NCI-H1092 (cell line): ENCODE measurements at regions not wholly inside any gene's neighbourhood (a gene's known extent, or its start where the extent isn't known, plus 50 kb on each side); places are given as distances from the start of the nearest gene placed in this dataset.

Experiments
- DNase-seq: peaks from one replicate; lab custom pipeline; 2025; lab: John Stamatoyannopoulos, UW

DNA sequence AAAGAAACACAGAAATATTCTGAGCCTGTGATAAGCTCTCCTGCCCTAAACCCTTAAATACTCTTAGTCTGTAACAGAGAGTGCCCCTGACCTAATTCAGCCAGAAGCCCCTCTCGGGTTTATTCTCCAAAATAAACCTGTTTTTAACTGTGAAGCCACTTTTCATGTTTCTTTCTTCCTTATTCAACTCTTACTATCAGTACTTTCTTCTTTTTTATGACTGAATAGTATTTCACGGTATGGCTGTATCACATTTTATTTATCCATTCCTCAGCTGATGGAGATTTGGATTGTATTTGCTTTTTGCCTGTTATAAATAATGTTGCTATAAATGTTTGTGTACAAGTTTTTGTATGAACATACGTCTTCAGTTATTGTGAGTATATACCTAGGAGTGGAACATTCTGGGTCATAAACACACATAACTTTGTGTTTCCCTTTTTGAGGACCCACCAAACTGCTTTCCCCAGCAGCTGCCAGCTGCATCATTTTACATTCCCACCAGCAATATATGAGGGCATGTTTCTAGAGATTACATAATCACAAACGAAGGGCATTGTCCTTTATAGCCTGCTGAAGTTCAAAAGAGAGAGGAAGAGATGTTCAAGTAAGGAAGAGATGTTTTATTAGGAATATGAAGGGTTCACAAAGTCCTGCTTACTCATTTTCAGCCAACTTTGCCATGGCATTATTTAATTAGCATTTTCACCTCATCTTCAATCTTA, 199.4 kb upstream of the NUDT4 start:
- DNase-seq = no peak

DNA sequence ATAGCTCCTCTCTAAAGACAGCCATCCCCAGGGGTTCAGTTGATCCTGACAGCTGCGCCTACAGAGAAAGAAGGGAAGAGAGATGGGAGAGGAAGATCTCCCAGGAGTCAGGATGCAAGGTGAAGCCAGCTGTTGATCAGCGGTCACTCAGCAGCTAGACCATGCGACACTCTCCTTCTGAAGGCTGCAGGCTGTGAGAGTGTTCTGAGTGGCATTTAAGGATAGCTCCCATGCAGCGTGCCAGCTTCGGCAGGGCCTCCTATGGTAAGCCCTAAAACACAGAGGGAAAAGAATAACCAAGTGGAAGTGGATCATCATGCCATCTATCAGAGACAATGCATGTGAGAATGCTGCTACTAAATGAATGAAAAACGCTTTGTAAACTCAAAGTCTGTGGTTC, 197.9 kb upstream of the NUDT4 start:
- DNase-seq = no peak

DNA sequence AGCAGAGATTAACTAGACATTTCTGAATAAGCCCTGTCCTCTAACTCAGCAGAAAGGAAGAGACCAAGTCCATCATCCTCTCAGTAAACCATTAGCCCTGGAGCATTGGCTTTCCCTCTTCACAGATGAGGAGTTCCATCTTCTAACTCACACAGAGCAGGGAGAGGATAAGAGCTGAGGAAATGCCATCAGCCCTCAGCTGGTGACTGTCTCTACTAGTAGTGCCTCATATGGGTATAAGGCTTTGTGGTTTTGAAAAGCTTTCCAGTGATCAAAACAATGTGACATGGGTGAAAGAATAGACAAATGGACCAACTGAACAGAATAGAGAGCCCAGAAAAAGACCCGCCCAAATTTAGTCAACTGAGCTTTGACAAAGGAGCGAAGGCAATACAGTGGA, 197.2 kb upstream of the NUDT4 start:
- no peak for DNase-seq

DNA sequence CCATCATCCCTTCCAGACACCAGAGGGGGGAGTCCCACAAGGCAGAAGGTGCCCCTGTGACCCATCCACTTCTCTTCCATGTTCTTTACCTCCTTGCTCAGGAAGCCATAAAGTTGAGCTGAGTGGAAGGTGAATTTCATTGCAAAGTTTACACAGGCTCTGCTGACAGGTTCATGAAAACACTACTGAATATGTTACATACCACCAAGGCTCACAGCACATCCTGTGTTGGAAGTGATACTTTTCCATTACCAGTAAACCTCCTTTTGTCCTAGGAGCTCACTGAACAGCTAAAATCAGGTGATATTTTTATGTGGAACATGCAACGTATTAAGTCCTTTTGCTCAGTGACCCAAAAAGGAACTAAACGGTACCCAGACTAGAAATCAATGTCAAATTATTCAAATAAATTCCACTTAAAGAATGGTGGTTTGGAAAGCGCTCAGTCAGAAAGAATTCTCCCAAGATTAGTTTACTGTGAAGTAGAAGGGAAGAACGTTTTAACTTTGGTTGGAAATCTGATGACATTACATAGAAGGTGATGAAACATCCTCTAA, 196.2 kb upstream of the NUDT4 start:
- DNase-seq = no peak

DNA sequence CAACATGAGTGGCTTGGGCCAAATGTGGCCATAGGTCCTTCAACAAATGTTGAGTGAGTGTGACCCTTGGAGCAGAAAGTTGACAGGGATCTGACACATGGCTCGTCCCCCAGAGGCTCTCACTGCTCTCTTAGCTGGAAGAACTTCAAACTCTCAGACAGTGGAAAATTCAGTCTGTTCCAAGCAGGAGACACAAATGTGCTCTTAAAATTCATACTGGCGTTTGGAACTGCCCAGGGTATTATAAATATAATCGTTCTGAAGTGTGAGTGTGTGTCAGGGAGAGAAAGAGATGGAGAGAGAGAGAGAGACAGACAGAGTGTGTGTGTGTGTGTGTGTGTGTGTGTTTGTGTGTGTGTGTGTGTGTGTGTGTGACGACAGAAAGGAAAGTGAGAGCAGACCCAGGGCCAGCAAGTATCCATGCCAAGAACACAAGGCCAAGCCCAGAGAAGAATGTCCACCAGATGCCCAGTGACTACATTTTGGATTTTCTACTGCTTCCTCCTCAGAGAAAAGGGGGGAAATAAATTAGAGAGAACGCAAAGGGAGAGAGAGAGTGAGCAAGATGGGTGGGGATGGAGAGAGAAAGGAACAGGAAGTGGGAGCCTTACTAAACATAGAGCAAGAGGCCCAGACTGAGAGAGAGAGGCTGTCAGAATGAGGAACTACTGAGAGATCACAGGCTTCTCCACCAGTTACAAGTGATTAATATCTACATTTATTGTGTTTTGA, 193.6 kb upstream of the NUDT4 start:
- no peak for DNase-seq

DNA sequence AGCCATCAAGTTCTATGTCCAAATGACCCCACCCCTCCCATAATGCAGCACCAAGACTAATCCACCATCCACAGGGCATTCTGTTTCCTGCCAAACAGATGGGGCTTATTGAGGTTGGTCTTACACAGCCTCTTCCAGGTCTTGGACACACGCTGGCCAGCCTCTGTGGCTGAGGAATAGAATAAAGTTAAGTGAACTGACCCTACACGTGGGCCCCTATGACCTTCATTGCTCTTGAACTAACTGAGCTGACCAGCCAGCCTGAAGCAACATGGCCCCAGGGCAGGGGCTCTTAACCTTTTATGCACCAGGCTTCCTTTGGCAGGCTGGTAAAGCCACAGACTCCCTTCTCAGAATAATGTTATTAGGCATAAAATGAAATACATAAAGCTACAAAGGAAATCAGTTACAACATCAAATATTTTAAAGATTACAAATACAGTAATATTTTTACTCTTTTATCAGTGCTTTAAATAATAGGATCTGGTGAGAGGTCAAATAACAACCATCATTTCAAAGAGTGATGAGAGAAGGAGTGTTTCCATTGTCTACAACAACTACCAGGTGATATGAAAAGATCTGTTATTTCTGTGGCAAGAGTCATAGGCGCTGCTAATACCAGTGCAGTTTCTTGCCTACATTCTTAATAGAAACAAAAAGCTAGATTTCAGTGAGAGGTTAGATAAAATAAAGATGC, 192.9 kb upstream of the NUDT4 start:
- DNase-seq = no peak

DNA sequence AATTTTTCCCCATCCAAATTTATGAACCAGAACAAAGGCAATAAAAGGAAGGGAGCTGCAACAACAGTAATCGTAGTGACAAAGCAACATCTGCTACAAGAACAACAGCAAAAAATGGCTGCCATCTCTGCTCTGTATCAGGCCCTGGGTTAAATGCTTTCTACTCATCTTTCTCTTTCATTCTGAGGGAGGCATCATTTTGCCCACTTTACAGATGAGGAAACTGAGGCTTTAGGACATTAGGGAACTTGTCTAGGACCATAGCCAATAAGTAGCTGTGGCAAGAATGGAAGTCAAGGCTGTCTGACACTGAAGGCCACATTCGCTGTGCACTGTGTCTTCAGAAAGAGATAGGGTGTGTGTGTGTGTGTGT, 192.4 kb upstream of the NUDT4 start:
- DNase-seq = no peak

DNA sequence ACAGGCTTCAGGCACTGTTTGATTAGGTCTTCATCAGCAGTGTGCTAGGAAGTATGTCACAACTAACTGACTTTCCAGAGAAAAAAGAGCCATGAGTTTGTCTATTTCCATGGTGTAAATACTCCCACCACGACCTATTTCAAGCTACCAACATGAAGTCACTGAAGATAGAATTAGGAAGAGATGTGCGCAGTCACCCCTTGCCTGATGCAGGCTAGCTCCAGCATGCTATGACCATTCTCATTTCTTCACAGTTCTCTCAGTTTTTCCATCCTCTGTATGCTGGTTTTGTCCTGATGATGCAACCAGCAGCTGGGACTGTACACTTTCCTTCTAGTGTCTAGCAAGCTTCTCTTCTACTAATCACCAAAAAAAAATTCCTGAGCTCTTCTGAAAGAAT, 191.6 kb upstream of the NUDT4 start:
- no peak for DNase-seq

DNA sequence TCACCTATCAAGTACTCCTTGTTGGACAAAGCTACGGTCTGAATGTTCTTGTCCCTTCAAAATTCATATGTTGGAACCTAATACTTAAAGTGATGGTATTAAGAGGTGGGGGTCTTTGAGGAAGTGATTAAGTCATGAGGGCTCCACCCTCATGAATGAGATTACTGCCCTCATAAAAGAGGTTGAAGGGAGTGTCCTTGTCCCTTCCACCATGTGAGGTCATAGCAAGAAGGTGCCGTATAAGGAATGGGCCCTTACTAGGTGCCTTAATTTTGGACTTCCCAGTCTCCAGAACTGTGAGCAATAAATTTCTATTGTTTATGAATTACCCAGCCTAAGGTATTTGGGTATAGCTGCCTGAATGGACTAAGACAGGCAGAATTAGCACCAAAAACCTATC, 191.1 kb upstream of the NUDT4 start:
- no peak for DNase-seq

DNA sequence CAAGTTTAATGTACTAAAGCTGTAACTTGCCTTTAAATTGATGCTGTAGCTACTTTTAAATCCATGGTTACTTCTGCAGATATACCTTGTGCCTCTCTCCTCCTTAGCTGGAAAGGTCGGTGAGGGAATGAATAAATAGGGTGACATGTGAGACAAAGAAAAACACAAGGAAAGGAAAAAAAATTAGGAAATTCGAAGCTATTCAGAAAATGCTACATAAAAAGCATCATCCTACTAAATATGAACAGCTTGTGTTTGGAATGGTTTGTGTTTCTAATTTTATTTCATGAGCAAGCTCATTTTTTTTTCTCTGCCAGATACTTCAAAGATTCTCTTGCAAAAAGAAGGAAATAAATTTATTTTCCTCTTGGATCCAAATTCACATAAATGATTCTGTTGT, 186.3 kb upstream of the NUDT4 start:
- DNase-seq = no peak

DNA sequence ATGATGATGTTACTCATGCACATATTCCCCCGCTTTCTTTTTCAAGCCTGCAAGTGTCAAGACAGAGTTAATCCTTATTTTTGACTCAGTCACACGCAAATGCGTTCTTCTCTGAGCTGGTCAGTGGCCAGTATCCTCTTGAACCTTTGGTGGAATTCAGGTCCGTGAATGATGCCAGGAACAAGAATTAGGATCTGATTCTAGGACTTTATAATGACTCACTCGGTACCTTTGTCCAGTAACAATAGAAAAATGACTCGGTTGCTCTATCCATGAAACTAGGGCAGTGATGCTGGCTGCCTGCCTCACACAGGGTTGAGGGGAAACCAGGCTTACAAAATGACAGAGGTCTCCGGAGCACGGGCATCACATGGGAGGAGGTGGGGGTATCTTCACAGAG, 185.8 kb upstream of the NUDT4 start:
- no peak for DNase-seq

DNA sequence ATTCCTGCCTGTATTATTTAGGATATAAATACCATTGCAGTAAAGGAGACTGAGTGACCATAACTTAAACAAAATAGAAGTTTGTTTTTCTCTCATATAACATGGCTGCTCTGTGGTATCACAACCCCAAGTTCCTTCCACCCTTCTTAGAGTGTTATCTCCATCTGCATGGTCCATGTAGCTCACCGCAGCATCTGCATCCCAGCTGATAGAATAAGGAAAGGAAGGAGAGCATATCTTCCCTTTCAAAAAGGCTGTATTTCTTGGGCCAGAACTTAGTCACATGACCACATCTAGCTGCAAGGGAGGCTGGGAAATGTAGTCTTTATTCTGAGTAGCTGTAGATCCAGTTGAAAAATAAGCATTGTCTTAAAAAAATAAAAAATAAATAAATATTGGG, 184.8 kb upstream of the NUDT4 start:
- no peak for DNase-seq

DNA sequence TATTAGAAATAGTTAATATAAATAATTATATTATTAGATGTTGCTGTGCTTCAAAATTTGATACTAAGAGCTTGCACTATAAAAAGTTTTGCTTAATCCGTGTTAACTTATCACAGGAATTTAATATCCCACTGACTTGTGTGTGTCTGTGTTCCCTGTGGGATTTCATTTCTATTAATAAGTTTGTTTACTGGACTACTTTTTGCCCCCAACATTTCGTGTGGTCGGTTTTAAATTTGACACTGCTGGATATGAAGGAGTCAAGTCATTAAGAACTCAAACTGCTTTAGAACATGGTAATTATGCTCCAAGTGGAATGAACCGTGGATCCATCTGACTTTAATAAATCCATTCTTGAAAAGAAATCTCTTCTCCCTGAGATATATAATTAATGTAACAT, 182.2 kb upstream of the NUDT4 start:
- DNase-seq = no peak

DNA sequence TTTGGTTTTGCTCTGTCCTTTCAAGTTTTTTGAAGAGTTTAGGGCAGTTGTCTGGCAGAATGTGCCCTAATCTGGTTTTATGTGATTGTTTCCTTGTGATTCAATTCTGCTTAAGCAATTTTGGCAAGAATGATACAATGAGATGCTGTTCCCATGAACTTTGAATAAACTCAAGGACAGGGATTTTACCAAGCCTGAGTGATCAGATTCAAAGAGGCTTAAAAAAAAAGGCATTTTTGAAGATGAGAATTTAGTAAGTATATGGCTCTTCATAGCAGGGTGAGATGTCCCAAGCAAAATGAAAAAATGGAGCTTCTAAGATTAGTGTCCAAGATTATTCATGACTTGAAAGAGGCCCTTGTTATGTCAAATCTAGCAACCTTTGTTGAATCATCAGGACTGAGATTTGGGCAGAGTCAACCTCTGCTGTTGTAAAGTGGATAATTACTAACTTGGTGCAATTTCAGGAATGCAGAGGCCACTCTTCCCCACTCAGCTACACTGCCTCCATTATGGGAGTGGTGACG, 180.6 kb upstream of the NUDT4 start:
- DNase-seq = no peak

DNA sequence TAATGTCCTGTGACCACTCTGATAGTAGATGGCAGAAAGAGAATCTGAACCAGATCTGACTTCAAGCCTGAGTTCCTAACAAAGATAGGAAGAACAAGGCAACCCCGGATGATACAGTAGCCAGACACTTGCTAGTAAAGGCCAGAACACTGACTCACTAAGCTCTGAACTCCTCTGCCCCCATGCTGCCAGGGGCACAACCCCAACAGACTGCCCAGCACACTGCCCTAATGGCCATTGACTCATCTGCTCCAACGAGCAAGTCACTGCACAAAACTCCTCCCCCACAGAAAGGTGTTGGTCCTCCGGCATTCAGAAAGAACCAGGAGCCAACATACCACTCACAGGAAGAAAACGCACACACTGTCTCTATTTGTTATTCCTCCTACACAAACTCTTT, 179.6 kb upstream of the NUDT4 start:
- DNase-seq = no peak

DNA sequence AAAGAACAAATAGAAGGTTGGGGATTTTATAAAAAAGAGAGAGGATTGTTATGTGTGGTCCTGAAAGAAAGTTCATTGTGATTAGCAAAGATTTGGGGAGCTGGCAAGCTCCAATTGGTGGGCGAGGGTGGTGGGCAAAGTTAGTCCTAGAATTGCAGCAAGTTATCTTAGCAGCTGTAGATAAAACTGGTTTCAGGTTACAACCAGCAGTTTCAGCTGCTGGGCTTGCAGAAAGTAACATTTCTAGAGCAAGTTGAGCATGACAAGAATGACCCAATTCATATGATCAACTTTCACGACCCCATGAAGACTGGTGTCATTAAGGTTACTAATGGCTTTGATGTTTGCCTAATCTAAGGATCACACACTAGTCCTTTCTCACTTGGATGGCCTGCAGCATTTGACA, 177.9 kb upstream of the NUDT4 start:
- DNase-seq = no peak

DNA sequence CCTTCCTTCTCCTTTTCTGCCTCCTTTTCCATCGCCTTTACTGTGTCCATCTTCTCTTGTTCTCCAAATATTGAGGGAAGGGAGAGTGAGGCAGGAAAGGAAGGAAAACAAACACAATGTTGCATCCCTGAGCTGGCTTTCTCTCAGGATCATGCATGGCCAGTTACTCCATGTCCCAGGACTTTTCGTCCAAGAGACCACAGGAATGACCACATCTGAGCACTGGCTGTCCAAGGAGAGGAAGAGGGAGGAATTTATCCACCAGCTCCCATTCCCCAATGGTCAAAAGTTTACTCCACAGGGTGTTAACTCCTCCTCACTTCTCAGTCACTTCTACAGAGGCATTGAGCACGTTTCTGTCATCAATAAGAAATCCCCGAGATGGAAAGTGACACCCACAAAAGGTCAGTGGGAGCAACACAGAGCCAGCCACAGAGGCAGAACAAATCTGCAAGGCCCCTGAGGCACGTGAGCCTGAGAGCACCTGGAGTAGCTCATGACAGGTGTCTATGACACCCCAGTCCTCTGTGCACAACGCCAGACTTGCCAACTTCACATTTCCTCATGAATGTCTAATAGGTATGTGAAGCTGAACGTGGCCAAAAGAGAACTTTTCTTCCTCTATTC, 177.3 kb upstream of the NUDT4 start:
- DNase-seq = no peak

DNA sequence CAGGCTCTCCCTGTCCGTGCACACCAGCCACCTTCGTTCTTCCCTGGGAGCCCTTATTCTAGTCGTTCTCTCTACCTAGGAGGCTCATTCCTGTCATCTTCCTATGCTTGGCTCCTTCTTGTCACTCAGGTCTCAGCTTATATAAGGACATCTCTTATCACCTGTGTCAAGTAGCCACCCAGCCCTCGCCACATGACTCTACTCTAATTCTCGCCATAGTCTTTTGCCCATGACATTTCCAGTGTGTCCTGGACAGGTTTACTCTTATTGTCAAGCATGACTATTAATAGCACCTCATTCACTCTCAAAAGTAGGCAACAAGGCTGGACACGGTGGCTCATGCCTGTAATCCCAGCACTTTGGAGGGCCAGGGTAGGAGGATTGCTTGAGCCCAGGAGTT, 175.7 kb upstream of the NUDT4 start:
- DNase-seq = no peak

DNA sequence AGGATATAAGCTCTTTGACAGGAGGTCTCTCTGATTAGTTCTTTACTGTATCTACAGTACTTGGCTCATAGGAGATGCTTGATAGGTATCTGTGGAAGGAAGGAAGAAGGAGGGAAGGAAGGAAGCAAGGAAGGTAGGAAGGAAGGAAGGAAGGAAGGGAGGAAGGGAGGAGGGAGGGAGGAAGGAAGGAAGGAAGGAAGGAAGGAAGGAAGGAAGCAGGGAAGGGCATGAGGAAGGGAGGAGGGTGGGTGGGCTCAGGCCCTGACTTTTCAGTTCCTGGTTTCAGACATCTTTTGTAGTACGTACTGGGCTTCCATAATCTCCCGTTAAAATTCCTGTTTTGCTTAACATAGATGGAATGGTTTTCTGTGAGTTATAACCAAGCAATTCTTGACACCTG, 175.0 kb upstream of the NUDT4 start:
- no peak for DNase-seq

DNA sequence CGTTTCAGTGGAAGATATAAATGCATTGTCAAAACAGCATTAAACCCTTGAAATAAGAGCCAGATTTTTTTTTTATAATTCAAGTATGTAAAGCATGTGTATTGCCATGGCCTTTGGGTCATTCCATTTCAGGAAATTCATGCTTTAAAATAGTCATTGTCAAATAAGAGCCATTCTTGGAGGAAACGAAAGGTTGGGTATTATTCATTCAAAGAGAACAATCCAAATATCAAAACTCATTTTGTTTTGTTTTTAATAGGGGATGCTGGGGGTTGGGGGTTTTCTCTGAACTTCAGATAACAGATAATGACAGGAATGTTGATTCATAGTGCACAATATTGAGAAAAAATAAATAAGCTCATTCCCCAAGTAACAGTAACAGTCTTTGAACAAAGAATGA, 174.4 kb upstream of the NUDT4 start:
- DNase-seq = no peak

DNA sequence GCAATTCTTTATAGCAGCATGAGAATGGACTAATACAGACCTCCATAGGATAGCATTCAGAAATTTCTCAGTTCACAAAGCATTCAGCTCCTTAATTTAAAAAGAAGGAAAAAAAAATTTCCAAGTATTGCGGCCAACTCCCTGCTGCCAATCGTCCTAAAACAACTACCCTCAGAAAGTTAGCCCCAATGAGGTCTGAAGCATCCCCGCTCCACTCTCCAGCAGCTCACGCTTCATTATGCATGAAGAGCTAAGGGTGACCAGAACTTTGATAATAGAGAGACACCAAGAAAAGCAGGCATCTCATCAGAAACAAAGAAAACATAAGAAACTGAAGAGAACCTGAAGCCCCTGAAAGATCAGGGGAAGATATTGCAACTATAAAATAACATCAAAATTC, 172.8 kb upstream of the NUDT4 start:
- DNase-seq = no peak

DNA sequence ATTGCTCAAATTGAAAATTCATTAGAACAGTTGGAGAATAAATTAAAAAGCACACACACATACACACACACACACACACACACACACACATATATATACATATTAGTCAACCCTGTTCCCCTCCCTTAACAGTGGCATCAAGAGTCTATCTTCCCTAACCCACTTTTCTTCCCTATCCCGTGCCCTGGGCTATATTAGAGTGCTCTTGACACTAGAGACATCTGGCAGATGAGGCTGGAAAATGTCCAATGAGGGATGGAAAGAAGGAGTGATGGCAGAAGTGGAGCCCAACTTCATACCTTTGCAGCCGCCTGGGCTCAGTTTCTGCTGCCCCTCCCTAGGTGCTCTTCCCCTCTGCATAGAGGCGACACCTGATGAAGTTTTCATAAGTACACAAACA, 172.4 kb upstream of the NUDT4 start:
- no peak for DNase-seq
